SK-N-SH (cell line): ENCODE measurements at regions not wholly inside any gene's neighbourhood (a gene's known extent, or its start where the extent isn't known, plus 50 kb on each side); places are given as distances from the start of the nearest gene placed in this dataset.

ENCODE experiments used
- CTCF ChIA-PET: fragments of 300-600, 350-600 bp; formaldehyde crosslinking; extraction: SDS; loops from one replicate; lab custom pipeline; 2021; lab: Yijun Ruan, JAX
- POLR2A ChIA-PET: fragments of 350-600 bp; sonication (Branson Sonifier 250); formaldehyde crosslinking; extraction: SDS; loops from one replicate; lab custom pipeline; 2020; ENCODE audit warnings: antibody characterized with exemption, inconsistent platforms; lab: Yijun Ruan, JAX
- DNase-seq: peaks from one replicate; pipeline ENCODE4 v3.0.0; 2012
- H2AFZ ChIP-seq: fragments of 200-600 bp; sonication (generic); 2 replicates; pipeline ENCODE4 v1.8.1; 2016; ENCODE audit warnings: antibody characterized with exemption, mild to moderate bottlenecking, low read depth
- H3F3A ChIP-seq: fragments of 200-600 bp; sonication (generic); replicated peaks from 2 replicates; pipeline ENCODE3; 2016; ENCODE audit warnings: antibody characterized with exemption, mild to moderate bottlenecking; ENCODE audit not compliant: insufficient read depth
- H3K27ac ChIP-seq, 2 experiments: fragments of 200-500 bp in 1 of 2; fragments of 200-600 bp in 1 of 2; sonication (Bioruptor generic) in 1 of 2; sonication (generic), shearing (Covaris generic) in 1 of 2; 2 replicates each; pipeline versions ENCODE4 v1.5.1 to v1.6.1; 2014 to 2016; ENCODE audit warnings: low read depth in 2 of 2, inconsistent platforms in 1 of 2, low read length in 1 of 2, mild to moderate bottlenecking in 1 of 2, mixed read lengths in 1 of 2
- H3K27me3 ChIP-seq: fragments of 200-600 bp; sonication (generic), shearing (Covaris generic); 2 replicates; pipeline ENCODE4 v1.6.1; 2016; ENCODE audit warnings: mixed run types; ENCODE audit not compliant: insufficient read depth
- H3K36me3 ChIP-seq, 2 experiments: fragments of 200-500 bp in 1 of 2; fragments of 200-600 bp in 1 of 2; sonication (Bioruptor generic) in 1 of 2; sonication (generic) in 1 of 2; replicated peaks in 1 of 2; 2 replicates each; pipeline versions ENCODE3 to v1.5.1; 2014 to 2016; ENCODE audit warnings: low read length in 1 of 2, mild to moderate bottlenecking in 1 of 2; ENCODE audit not compliant: insufficient read depth in 2 of 2, control insufficient read depth in 1 of 2
- H3K4me1 ChIP-seq, 2 experiments: fragments of 200-500 bp in 1 of 2; fragments of 200-600 bp in 1 of 2; sonication (Bioruptor generic) in 1 of 2; sonication (generic), shearing (Covaris generic) in 1 of 2; 2 replicates each; pipeline versions ENCODE4 v1.5.1 to v1.6.1; 2014 to 2016; ENCODE audit warnings: low read depth in 1 of 2, low read length in 1 of 2, mixed run types in 1 of 2; ENCODE audit not compliant: insufficient read depth in 2 of 2, control insufficient read depth in 1 of 2
- H3K4me2 ChIP-seq: fragments of 200-600 bp; sonication (generic), shearing (Covaris generic); 2 replicates; pipeline ENCODE4 v1.6.1; 2017; ENCODE audit warnings: mixed run types
- H3K4me3 ChIP-seq, 2 experiments: fragments of 200-500 bp in 1 of 2; fragments of 200-600 bp in 1 of 2; sonication (Bioruptor generic) in 1 of 2; sonication (generic), shearing (Covaris generic) in 1 of 2; 2 replicates each; pipeline versions ENCODE4 v1.5.1 to v1.8.1; 2014 to 2016; ENCODE audit warnings: low read depth in 2 of 2, inconsistent platforms in 1 of 2, low read length in 1 of 2, mild to moderate bottlenecking in 1 of 2, mixed read lengths in 1 of 2, moderate library complexity in 1 of 2
- H3K79me2 ChIP-seq: fragments of 200-600 bp; sonication (generic); 2 replicates; pipeline ENCODE4 v1.8.1; 2017; ENCODE audit warnings: mild to moderate bottlenecking; ENCODE audit not compliant: insufficient read depth
- H3K9ac ChIP-seq: fragments of 200-600 bp; sonication (generic); 2 replicates; pipeline ENCODE4 v1.6.1; 2017; ENCODE audit warnings: mixed run types
- H3K9me2 ChIP-seq: fragments of 200-600 bp; sonication (generic); 2 replicates; pipeline ENCODE4 v1.6.1; 2017; ENCODE audit warnings: mixed run types
- H3K9me3 ChIP-seq: fragments of 200-600 bp; sonication (generic); 2 replicates; pipeline ENCODE4 v1.6.1; 2017; ENCODE audit warnings: mixed run types, mild to moderate bottlenecking, moderate library complexity
- H4K20me1 ChIP-seq: fragments of 200-600 bp; sonication (generic); 2 replicates; pipeline ENCODE4 v1.6.1; 2017; ENCODE audit warnings: mild to moderate bottlenecking, mixed run types; ENCODE audit not compliant: insufficient read depth
- CHD2 ChIP-seq: fragments of 150-350 bp; IDR thresholded peaks from 2 replicates; pipeline ENCODE4 v1.6.1; 2018; ENCODE audit warnings: low read length; ENCODE audit not compliant: partially characterized antibody
- ELF1 ChIP-seq: IDR thresholded peaks from 2 replicates; pipeline ENCODE4 v1.4.0; 2012
- EP300 ChIP-seq, 2 experiments: IDR thresholded peaks; 2 replicates each; pipeline versions ENCODE4 v1.4.0 to v1.6.1; 2012; ENCODE audit warnings: borderline replicate concordance in 1 of 2, low read depth in 1 of 2, low read length in 1 of 2
- FOSL2 ChIP-seq: IDR thresholded peaks from 2 replicates; pipeline ENCODE4 v1.4.0; 2012; ENCODE audit warnings: low read depth, mild to moderate bottlenecking, moderate library complexity, borderline replicate concordance
- FOXJ3 ChIP-seq: sonication (generic); formaldehyde crosslinking; IDR thresholded peaks from 2 replicates; pipeline ENCODE4 v1.5.1; 2020; ENCODE audit warnings: mild to moderate bottlenecking, missing genetic modification reagents
- FOXM1 ChIP-seq: IDR thresholded peaks from 2 replicates; pipeline ENCODE4 v1.4.0; 2012; ENCODE audit warnings: low read depth, mild to moderate bottlenecking
- GABPA ChIP-seq: IDR thresholded peaks from 2 replicates; pipeline ENCODE4 v1.4.0; 2012; ENCODE audit warnings: low read depth, mild to moderate bottlenecking
- JUND ChIP-seq: IDR thresholded peaks from 2 replicates; pipeline ENCODE4 v1.4.0; 2012
- MEF2A ChIP-seq: IDR thresholded peaks from 2 replicates; pipeline ENCODE4 v1.4.0; 2012; ENCODE audit warnings: low read depth, borderline replicate concordance
- POLR2AphosphoS5 ChIP-seq: IDR thresholded peaks from 2 replicates; pipeline ENCODE4 v1.6.1; 2012; ENCODE audit warnings: low read depth, low read length
- RCOR1 ChIP-seq: fragments of 150-350 bp; IDR thresholded peaks from 2 replicates; pipeline ENCODE4 v1.6.1; 2017; ENCODE audit warnings: antibody characterized with exemption, low read length
- RXRA ChIP-seq: IDR thresholded peaks from 2 replicates; pipeline ENCODE4 v1.4.0; 2012; ENCODE audit warnings: low read depth, mild to moderate bottlenecking, borderline replicate concordance
- SMC3 ChIP-seq: IDR thresholded peaks from 2 replicates; pipeline ENCODE4 v1.6.1; 2012; ENCODE audit warnings: low read depth, low read length, improper control_type of control experiment
- TAF1 ChIP-seq: IDR thresholded peaks from 2 replicates; pipeline ENCODE4 v1.6.1; 2012; ENCODE audit warnings: low read depth, mild to moderate bottlenecking, low read length, moderate library complexity, borderline replicate concordance
- TCF12 ChIP-seq: IDR thresholded peaks from 2 replicates; pipeline ENCODE4 v1.4.0; 2012
- TEAD4 ChIP-seq: IDR thresholded peaks from 2 replicates; pipeline ENCODE4 v1.4.0; 2012; ENCODE audit warnings: mild to moderate bottlenecking, borderline replicate concordance; ENCODE audit not compliant: insufficient read depth
- WGBS: methylation state at CpG from one replicate; pipeline ENCODE4 v1.1.6; 2017; ENCODE audit warnings: low lambda C conversion rate; 5-methylcytosine and 5-hydroxymethylcytosine counted together
- TF ChIP-seq, protein P1 (sequence below): IDR thresholded peaks from 2 replicates; pipeline ENCODE4 v1.4.0; 2012; ENCODE audit warnings: low read depth, borderline replicate concordance
- TF ChIP-seq, protein P2 (sequence below): fragments of 150-350 bp; IDR thresholded peaks from 2 replicates; pipeline ENCODE4 v1.6.1; 2017; ENCODE audit warnings: antibody characterized with exemption, low read length, low read depth, borderline replicate concordance
- TF ChIP-seq, protein P3 (sequence below): IDR thresholded peaks from 2 replicates; pipeline ENCODE4 v1.4.0; 2012; ENCODE audit warnings: low read depth
- TF ChIP-seq, protein P4 (sequence below): fragments of 200-600 bp; sonication (generic); IDR thresholded peaks from 2 replicates; pipeline ENCODE4 v1.6.1; 2017; ENCODE audit warnings: antibody characterized with exemption, mild to moderate bottlenecking, moderate library complexity

DNA sequence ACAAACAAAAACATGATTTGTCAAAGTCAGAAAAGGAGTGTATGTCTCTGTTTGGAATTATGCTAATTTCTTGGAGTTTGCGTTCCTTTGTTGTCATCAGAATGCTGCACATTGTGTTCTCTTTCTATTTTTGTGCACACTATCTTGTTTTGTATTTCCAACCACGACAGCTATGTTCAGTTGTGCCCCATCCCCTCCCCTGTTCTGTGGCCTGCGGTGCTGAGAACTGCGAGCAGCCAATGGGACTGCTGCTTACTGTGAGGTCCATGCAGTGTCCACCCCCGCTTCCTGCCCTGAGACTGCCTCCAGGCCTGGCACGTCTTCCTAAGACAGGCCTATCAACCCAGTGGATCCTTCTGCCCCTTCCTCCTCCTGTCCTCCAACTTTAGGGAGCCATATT, 76.8 kb downstream of the PALM2AKAP2 start:
- no peak for DNase-seq
- H3K27me3 ChIP-seq = no peaks in the 10 kb centered on the region
- POLR2A ChIA-PET = no interaction called here
- no peaks in the 10 kb centered on the region for H3K9me3 ChIP-seq
- no peak overlapping the region for H3K27ac ChIP-seq
- no peaks in the 10 kb centered on the region for H3K9me2 ChIP-seq
- CTCF ChIA-PET = no interaction called here
- H3F3A ChIP-seq = no peaks in the 10 kb centered on the region
- WGBS = 73% methylated on average over 6 of the region's 6 CpGs
- peaks cover 64% of the 10 kb centered on the region for H4K20me1 ChIP-seq
- TF ChIP-seq TEAD4 (no peak), RCOR1 (no peak), GABPA (no peak), JUND (no peak), TAF1 (no peak), EP300 (IDR thresholded peaks at IDR 0.05; ENCODE audit: borderline replicate concordance in 1 of 2, low read depth in 1 of 2, low read length in 1 of 2) (no peak), TCF12 (no peak), FOXM1 (no peak), RXRA (no peak), SMC3 (no peak), CHD2 (no peak), FOXJ3 (CRISPR knock-in tag) (no peak)
- TF ChIP-seq, protein P1, sequence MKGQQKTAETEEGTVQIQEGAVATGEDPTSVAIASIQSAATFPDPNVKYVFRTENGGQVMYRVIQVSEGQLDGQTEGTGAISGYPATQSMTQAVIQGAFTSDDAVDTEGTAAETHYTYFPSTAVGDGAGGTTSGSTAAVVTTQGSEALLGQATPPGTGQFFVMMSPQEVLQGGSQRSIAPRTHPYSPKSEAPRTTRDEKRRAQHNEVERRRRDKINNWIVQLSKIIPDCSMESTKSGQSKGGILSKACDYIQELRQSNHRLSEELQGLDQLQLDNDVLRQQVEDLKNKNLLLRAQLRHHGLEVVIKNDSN = no peak
- TF ChIP-seq, protein P2, sequence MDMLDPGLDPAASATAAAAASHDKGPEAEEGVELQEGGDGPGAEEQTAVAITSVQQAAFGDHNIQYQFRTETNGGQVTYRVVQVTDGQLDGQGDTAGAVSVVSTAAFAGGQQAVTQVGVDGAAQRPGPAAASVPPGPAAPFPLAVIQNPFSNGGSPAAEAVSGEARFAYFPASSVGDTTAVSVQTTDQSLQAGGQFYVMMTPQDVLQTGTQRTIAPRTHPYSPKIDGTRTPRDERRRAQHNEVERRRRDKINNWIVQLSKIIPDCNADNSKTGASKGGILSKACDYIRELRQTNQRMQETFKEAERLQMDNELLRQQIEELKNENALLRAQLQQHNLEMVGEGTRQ = no peak
- TF ChIP-seq, protein P3, sequence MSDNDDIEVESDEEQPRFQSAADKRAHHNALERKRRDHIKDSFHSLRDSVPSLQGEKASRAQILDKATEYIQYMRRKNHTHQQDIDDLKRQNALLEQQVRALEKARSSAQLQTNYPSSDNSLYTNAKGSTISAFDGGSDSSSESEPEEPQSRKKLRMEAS = no peak
- H3K9ac ChIP-seq = no peak overlapping the region
- H3K36me3 ChIP-seq = no peaks in the 10 kb centered on the region
- H3K4me1 ChIP-seq = no peaks in the 10 kb centered on the region; a peak in 2 of 4 replicates
- H3K4me3 ChIP-seq = no peak overlapping the region
- peaks cover 81% of the 10 kb centered on the region for H3K79me2 ChIP-seq
- no peak overlapping the region for H3K4me2 ChIP-seq
- H2AFZ ChIP-seq = no peak overlapping the region

DNA sequence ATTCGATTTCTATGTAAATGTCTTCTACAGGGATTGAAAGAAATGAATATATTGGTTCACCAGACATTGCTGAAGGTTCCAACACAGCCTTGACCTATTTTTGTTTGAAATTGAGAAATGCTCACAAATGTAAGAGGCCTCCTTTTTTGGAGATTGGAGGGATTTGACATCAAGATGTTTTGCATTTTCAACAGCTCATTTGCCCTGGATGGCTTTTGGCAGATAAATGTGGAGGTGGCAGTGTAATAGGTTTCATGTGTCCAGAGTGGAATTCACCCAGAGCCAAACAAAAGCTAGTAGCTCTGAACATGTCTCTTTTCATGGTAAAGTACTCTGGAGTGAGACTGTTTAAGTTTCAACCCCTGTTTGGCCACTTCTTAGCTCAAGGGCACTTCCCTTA, 77.3 kb downstream of the PALM2AKAP2 start:
- H2AFZ ChIP-seq = no peak overlapping the region
- no peak for TF ChIP-seq POLR2AphosphoS5
- no peak for TF ChIP-seq MEF2A
- TF ChIP-seq, protein P4, sequence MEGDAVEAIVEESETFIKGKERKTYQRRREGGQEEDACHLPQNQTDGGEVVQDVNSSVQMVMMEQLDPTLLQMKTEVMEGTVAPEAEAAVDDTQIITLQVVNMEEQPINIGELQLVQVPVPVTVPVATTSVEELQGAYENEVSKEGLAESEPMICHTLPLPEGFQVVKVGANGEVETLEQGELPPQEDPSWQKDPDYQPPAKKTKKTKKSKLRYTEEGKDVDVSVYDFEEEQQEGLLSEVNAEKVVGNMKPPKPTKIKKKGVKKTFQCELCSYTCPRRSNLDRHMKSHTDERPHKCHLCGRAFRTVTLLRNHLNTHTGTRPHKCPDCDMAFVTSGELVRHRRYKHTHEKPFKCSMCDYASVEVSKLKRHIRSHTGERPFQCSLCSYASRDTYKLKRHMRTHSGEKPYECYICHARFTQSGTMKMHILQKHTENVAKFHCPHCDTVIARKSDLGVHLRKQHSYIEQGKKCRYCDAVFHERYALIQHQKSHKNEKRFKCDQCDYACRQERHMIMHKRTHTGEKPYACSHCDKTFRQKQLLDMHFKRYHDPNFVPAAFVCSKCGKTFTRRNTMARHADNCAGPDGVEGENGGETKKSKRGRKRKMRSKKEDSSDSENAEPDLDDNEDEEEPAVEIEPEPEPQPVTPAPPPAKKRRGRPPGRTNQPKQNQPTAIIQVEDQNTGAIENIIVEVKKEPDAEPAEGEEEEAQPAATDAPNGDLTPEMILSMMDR = no peak
- no peak for TF ChIP-seq FOXM1
- no peak for TF ChIP-seq ELF1
- no peak for TF ChIP-seq FOSL2
- TF ChIP-seq, all 33 proteins: peak for 0
- Histone ChIP-seq H3K27me3 (no peaks in the 10 kb centered on the region), H4K20me1 (peaks cover 62% of the 10 kb centered on the region), H3K4me3 (no peak overlapping the region), H3K9me2 (no peaks in the 10 kb centered on the region), H3K79me2 (peaks cover 78% of the 10 kb centered on the region), H3K4me1 (no peaks in the 10 kb centered on the region; a peak in 2 of 4 replicates), H3K27ac (no peak overlapping the region), H3K9me3 (no peaks in the 10 kb centered on the region), H3K36me3 (no peaks in the 10 kb centered on the region), H3F3A (no peaks in the 10 kb centered on the region), H3K4me2 (no peak overlapping the region), H3K9ac (no peak overlapping the region)
- CTCF ChIA-PET = no interaction called here
- 26% methylated on average over 1 of the region's 1 CpG for WGBS
- POLR2A ChIA-PET = no interaction called here
- no peak for DNase-seq
